ENCODE measurements at regions not wholly inside any gene's neighbourhood (a gene's known extent, or its start where the extent isn't known, plus 50 kb on each side); places are given as distances from the start of the nearest gene placed in this dataset.
"Not testable (repeated sequence)": the region's sequence is repeated elsewhere in the genome, so short reads cannot be mapped to it uniquely, and the experiment has no call there.

DNA sequence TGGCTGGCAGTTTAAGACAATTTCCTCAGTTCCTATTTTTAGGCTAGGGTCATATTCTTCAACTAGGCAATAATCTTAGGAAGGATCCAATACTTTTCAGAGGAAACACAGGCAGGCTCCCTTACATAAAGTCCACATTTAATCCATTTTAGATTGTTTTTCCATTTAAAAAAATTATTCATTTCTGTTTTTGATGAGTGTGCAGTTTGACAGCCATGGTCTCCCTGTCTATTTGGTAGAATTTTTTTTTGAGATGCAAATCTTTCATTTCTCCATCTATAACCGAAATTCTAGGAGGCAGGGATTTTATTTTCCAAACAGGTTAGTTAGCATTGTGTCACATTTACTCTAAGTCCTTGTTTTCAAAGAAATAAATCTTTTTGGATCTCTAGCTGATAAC lies 326.8 kb downstream of the PPP4R3C start:
- no peak for DNase-seq

DNA sequence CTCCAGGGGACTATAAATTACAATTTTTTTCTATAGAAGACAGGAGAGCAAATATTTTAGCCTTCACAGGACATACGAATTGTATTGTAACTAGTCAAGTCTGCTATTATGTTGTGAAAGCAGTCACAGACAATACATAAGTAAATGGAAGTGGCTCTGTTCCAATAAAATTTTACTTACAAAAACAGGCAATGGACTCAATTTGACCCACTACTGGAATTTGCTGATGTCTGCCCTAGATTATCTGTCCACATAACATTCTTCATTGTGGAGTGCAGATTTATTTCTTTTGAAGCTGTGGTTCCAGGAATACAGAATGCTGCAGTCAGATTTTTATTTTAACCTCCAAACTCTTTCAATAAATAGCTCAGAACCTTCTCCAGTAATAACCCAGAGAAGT lies 330.3 kb downstream of the PPP4R3C start:
- DNase-seq, result no peak

DNA sequence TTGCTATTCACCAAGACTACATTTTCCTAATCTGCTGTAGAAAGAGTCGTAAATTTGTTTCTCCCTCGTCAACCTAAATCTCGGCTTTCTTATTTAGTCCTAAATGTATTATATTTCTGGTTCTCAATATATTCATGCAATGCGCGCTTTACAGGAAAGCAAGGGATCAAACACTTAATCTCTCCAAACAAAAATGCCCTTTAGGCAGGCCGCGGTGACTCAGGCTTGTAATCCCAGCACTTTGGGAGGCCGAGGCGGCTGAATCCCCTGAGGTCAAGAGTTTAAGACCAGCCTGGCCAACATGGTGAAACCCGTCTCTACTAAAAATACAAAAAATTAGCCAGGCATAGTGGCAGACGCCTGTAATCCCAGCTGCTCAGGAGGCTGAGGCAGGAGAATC lies 376.0 kb downstream of the PPP4R3C start:
- not testable (repeated sequence) for DNase-seq

DNA sequence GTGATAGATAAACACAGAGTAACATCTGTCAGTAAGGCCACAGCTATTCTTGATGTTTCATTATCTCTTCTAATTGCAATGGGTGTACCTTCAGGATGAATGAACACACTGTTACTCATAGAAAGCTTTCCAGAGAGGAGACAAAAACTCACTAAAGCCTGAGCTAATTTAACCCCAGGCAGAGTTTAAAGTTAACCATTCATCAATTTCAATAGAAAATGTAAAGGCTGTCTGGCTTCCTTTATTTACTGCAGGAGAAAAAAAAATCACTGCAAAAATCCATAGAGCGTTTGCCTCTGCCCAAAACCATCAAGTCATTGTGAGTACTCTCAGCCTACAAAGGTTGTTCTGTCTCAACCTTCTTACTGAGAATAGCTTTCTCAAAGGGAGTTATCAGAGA lies 376.9 kb downstream of the PPP4R3C start:
- DNase-seq, result no peak

- no peak for DNase-seq
Observed at GRCh38 chrX:27085346-27085745, 377.8 kb downstream of the PPP4R3C start.

GRCh38 chrX:27078371-27078770 lies 384.8 kb downstream of the PPP4R3C start:
- no peak for DNase-seq

GRCh38 chrX:27057883-27058282 lies 405.3 kb downstream of the PPP4R3C start:
- DNase-seq, result no peak

DNA sequence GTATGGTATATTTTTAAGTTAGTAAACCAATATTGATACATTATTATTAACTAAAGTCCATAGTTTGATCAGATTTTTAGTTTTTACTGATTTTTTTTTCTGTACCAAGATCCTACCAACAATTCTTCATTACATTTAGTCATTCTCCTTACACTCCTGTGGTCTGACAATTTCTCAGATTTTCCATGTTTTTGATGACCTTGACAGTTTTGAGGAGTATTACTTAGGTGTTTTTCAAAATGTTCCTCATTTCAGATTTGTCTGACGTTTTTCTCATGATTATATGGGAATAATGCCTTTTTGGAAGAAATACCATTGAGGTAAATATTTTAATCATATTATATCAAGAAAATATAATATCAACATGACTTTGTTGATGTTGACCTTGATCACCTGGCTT lies 423.8 kb downstream of the PPP4R3C start:
- no peak for DNase-seq

DNA sequence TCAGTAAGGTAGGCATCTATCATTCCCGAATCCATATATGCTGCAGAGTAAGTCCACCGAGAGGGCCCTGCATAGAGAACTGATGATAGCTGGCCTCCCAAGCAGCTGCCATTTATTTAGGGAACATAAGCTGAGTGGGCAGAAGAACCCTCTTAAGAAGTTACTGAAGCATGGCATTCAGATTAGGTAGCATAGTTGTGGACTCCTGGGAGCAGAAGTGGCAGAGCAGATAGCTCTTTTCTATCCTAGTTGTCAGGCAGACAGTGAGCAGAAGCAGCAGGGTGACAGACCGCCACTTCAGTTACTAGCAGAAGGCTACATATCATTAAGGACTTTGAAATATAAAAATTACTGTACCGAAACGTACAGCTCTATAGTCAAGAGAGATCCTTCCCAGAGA lies 454.7 kb downstream of the PPP4R3C start:
- DNase-seq, result no peak

- no peak for DNase-seq
Observed at GRCh38 chrX:26999634-27000033, 463.5 kb downstream of the PPP4R3C start.

DNA sequence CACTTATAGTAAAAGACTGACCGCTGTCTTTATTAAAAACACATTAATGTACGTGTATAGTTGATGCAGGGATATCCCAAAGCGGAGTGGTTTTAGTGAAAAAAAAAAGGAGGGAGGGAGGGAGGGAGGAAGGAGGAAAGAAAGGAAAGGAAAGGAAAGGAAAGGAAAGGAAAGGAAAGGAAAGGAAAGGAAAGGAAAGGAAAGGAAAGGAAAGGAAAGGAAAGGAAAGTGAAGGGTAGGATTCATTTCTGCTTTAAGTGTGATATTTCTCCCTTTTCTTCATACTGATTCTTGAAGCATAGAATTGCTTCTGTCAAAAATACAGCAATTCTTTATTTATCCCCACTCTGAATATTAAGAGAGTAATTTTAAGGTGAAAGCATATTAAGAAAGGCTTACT lies 504.9 kb downstream of the PPP4R3C start:
- no peak for DNase-seq

DNA sequence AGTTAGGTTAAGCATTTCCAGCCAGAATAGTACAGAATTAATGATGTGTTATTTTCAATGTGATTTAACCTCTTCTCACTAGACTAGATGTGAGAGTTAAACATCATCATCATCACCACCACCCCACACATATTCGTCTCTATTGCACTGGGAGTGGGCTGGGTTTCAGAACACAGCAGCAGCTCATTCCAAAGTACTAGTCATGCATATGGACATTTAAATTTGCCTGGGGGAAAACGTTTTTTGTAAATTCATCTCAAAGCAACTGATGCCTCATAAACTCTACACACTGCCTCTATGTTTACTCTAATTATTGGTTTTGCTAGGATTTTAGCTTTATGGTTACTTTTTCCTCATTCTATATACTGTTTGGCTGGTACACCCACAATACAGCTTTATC lies 509.1 kb downstream of the PPP4R3C start:
- no peak for DNase-seq

DNA sequence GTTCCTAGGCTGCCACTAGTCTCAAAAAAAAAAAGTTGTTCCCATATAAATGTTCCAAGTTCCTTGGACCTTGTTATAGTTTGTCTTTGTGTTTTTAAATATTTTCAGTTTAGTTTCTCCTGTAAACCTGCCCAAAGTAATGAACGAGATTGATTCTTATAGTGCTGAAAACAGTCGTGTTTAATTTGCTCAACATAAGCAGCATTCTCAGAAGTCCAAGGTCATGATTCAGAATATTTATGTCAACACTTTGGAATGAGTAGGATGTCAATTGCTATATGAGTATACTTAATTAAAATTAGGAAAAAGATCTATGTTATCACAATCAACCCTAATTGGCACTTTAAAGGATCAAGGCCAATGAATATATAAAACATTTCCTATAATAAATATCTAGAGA lies 510.9 kb downstream of the PPP4R3C start:
- no peak for DNase-seq

- no peak for DNase-seq
Observed at GRCh38 chrX:26927419-26927818, 535.7 kb downstream of the PPP4R3C start.

DNA sequence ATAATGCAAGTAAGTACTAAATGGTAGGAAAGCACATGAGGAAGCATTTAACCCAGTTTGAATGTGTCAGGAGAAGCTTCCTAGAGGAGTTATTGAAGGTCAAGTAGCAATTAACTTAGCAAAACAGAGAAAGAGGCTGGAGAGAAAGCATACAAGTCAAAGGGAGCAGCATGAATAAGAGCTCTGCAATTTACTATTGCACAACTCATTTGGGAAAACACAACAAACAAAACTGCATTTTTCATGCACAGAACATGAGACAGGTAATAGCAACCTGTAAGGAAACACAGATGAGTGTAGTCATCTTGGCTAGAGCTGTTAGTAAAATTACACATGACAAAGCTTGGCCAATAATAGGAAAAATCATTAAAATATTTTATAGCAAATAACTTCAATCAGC lies 538.1 kb downstream of the PPP4R3C start:
- peak; percentile 14 for DNase-seq

DNA sequence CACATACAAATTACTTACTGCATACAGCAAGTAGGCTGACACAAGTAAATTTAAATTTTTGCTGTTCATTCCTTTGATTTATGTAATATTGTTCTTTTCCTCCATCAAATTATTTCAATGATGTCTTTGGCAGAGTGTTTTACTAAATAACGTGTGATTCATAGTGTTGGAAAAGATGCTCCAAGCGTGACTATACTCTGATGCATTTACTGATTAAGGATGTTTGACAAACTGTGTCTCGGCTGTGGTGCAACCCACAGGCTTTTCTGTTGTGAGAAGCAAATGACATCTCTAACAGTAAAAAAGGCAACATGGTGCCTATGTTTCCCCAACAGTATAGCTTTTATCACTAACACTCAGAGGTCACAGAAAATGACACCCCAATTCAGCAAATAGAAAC lies 540.9 kb downstream of the PPP4R3C start:
- DNase-seq, result no peak

DNA sequence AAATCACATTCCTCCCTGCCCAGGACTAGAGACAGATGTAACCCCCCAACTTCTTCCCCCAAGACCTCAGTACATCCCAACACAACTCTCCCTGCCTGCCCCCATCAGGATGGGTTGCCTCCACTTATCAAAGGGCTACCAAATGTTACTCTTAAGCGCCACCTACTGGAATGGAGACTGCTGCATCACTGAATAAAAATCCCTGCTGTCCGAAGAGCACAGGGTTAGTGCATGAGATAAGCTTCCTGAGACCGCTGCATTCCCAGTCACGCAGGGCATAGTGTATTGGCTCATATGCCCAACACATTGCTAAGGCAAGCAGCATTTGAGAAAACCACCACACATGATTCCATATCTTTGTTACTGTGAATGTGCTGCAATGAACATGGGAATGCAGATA lies 544.5 kb downstream of the PPP4R3C start:
- peak; percentile 72 for DNase-seq

- DNase-seq, result no peak
Observed at GRCh38 chrX:26916991-26917390, 546.1 kb downstream of the PPP4R3C start.

DNA sequence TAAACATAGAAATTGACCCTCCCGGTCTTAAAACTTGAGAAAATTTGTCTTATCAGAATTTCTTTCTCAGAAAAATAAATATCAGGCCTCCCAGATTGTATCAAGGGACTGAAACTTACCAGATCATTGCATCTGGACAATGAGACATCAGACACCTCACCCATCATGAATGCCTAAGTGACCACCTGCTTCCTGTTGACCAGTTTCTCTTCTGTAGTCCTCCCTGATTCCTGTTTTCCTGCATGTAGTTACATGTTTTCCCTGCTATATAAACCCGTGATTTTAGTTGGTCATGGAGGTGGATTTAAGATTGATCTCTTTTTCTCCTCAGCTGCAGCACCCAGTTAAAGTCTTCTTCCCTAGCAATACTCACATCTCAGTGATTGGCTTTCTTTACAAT lies 548.1 kb downstream of the PPP4R3C start:
- DNase-seq, result peak; percentile 90

- peak; percentile 45 for DNase-seq
Observed at GRCh38 chrX:26914232-26914631, 548.9 kb downstream of the PPP4R3C start.

DNA sequence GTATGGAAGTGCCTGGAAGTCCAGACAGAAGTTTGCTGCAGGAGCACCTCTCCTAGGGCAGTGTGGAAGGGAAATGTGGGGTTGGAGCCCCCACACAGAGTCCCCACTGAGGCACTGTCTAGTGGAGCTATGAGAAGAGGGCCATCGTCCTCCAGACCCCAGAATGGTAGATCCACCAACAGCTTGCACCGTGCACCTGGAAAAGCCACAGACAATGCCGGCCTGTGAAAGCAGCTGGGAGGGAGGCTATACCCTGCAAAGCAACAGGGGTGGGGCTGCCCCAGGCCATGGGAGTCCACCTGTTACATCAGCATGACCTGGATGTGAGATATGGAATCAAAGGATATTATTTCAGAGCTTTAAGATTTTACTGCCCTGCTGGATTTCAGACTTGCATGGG lies 551.4 kb downstream of the PPP4R3C start:
- DNase-seq, result not testable (repeated sequence)

DNA sequence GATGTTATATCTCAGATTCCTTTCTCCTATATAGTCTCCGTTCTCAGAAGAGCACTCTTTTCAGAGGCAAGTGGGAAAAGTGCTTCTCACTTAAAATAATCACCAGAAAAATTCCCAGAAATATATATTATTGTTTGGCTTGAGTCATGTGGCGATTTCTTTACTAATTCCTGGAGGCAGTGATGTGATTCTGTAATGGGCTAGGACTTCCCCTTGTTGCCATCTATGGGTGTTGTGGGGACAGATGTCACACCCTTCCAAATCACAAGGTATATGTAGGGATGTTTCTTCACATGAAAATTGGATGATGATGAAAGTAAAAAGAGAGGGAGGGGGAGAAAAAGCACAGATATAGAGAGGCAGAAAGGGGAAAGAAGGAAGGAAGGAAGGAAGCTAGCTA lies 553.4 kb downstream of the PPP4R3C start:
- DNase-seq, result no peak

GRCh38 chrX:26908218-26908617 lies 554.9 kb downstream of the PPP4R3C start:
- DNase-seq, result peak; percentile 11

DNA sequence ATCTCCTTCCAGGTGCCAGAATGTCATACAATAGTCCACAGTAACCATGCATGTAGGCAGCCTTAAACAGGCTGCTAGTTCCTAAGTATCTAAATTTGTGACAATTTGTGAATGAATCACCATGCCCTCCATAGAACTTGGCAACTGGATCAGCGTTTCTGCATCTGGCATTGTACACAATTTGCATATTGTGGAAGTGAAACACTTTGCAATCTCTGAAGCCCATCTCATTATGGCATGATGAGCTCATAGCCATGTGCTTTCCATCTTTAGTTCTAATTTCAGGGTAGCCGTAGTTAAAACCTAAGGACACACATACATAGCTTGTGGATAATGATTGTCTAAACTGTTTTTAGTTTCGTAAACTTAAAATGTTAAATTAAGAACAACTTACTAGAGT lies 573.6 kb downstream of the PPP4R3C start:
- no peak for DNase-seq

DNA sequence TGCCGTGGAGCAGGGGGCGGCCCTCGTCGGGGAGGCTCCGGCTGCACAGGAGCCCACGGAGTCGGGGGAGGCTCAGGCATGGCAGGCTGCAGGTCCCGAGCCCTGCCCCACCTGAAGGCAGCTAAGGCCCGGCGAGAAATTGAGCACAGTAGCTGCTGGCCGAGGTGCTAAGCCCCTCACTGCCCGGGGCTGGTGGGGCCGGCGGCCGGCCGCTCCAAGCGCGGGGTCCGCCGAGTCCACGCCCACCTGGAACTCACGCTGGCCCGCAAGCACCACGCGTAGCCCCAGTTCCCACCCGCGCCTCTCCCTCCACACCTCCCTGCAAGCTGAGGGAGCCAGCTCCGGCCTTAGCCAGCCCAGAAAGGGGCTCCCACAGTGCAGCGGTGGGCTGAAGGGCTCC lies 589.4 kb downstream of the PPP4R3C start:
- DNase-seq, result no peak

- no peak for DNase-seq
Observed at GRCh38 chrX:26871967-26872366, 591.2 kb downstream of the PPP4R3C start.
